Colonic mucosa (tissue), 4 donors: ENCODE measurements at regions not wholly inside any gene's neighbourhood (a gene's known extent, or its start where the extent isn't known, plus 50 kb on each side); places are given as distances from the start of the nearest gene placed in this dataset.

Source experiments
- DNase-seq: peaks from one replicate; pipeline ENCODE4 v3.0.0-alpha.2; 2020
- H3K27ac ChIP-seq: fragments of 200-600 bp; one replicate; pipeline ENCODE4 v1.8.0; 2021
- H3K27me3 ChIP-seq: fragments of 200-600 bp; one replicate; pipeline ENCODE4 v1.8.0; 2021
- H3K36me3 ChIP-seq: fragments of 200-600 bp; one replicate; pipeline ENCODE4 v1.8.0; 2021
- H3K4me1 ChIP-seq: fragments of 200-600 bp; one replicate; pipeline ENCODE4 v1.8.0; 2021; ENCODE audit warnings: mild to moderate bottlenecking
- H3K4me3 ChIP-seq: fragments of 200-600 bp; one replicate; pipeline ENCODE4 v1.8.0; 2021
- H3K9ac ChIP-seq, 2 donors: one replicate each; pipeline ENCODE4 v1.7.0; 2013; ENCODE audit warnings: control low read depth in 2 of 2, low read depth in 2 of 2, low read length in 2 of 2
- H3K9me3 ChIP-seq: fragments of 200-600 bp; one replicate; pipeline ENCODE4 v1.8.0; 2021
- intact Hi-C: fragments of 100-400 bp; cut with DNase I; formaldehyde crosslinking; loops from one replicate; pipeline ENCODE4 v1.14.1; 2022
- TF ChIP-seq, protein P1 (sequence below): fragments of 200-600 bp; IDR thresholded peaks from one replicate; pipeline ENCODE4 v1.8.0; 2022; ENCODE audit warnings: antibody characterized with exemption, mild to moderate bottlenecking
- donor health status: healthy.
- donor health status: DM: no; HTN: no; CAD: no.
- donor health status: DM: no; HTN: no; CAD: no.

DNA sequence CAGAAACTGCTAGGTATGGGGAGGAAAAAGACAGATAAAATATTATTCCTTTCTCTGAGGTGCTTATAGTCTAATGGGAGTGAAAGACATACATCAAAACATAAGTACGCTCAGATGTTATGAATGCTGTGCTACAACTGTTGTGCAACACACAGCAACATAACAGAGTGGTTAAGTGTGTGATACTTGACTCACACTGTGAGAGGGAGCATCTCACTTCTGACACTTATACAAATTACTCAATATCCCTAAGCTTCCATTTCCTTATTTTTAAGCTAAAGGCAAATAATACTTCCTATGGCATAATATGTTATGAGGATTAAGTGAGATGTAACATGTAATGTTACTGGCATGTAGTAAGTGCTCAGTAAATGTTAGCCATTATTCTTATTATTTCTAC lies 110.6 kb upstream of the FER start:
- Histone ChIP-seq H3K27ac (no peak overlapping the region), H3K27me3 (no peaks in the 10 kb centered on the region), H3K4me3 (no peak overlapping the region), H3K4me1 (no peaks in the 10 kb centered on the region), H3K36me3 (no peaks in the 10 kb centered on the region), H3K9ac (no peak overlapping the region), H3K9me3 (no peaks in the 10 kb centered on the region)
- intact Hi-C loops: no loop called here
- no peak for DNase-seq
- TF ChIP-seq, protein P1, sequence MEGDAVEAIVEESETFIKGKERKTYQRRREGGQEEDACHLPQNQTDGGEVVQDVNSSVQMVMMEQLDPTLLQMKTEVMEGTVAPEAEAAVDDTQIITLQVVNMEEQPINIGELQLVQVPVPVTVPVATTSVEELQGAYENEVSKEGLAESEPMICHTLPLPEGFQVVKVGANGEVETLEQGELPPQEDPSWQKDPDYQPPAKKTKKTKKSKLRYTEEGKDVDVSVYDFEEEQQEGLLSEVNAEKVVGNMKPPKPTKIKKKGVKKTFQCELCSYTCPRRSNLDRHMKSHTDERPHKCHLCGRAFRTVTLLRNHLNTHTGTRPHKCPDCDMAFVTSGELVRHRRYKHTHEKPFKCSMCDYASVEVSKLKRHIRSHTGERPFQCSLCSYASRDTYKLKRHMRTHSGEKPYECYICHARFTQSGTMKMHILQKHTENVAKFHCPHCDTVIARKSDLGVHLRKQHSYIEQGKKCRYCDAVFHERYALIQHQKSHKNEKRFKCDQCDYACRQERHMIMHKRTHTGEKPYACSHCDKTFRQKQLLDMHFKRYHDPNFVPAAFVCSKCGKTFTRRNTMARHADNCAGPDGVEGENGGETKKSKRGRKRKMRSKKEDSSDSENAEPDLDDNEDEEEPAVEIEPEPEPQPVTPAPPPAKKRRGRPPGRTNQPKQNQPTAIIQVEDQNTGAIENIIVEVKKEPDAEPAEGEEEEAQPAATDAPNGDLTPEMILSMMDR: no peak

DNA sequence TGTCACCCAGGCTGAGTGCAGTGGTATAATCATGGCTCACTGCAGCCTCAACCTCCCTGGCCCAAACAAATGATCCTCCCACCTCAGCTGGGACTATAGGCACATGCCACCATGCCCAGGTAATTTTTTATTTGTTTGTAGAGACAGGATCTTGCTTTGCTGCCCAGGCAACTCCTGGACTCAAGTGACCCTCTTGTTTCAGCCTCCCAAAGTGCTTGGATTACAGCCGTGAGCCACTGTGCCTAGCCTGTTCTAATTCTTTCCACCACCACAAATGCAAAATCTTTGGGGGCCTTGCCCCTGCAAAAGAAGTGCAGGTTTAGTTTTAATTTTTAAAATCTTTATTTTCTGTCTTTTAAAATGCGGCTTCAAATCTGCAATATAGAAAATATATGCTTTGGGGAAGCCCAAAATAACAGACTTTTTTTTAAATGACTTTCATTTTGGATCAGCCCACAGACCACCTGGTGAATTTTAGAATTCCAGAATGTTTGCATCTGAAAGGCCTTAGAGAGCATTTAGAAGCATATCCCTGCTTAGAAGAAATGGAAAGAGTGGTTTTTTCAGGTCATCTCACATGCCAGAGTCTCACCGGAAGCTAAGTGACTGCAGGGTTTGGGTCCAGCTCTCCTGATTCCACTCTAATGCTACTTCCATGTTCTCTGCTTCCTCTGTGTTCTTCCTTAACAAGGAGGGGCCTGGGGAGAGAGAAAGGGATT lies 111.4 kb upstream of the FER start:
- H3K27me3 ChIP-seq: no peaks in the 10 kb centered on the region
- H3K36me3 ChIP-seq: no peaks in the 10 kb centered on the region
- no peak overlapping the region for H3K4me3 ChIP-seq
- intact Hi-C loops: no loop called here
- TF ChIP-seq, protein P1: no peak
- no peaks in the 10 kb centered on the region for H3K9me3 ChIP-seq
- no peaks in the 10 kb centered on the region for H3K4me1 ChIP-seq
- H3K9ac ChIP-seq: no peak overlapping the region
- H3K27ac ChIP-seq: no peak overlapping the region
- no peak for DNase-seq

DNA sequence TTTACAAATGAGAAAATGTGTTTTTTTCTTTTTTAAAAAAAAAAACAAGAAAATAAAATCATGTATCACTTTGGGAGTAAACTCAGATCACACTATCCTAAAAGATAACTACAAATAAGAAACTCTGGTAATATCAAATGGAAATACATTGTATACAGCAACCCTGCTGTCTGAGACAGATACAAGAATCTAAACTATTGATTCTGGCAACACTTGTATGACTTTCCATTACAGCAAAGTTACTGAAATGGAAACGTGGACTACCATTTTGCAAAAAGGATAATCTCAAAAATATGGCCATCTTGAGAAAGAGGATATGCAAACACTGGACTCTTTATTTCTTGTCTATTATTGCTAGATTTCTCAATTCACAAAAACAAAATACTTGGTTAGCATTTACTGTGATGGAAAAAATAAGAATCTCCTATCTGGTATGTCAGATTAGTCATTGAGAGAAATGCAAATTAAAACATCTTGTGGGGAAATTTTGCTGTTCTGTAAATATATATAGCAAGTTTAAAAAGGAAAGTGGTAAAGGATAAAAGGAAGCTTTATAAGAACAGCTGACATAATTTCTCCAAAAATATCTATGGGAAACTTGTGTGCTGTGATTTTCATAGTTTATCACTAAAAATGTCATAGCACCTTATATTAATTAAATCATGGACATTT lies 112.9 kb upstream of the FER start:
- H3K4me1 ChIP-seq: no peaks in the 10 kb centered on the region
- no peaks in the 10 kb centered on the region for H3K36me3 ChIP-seq
- H3K9me3 ChIP-seq: no peaks in the 10 kb centered on the region
- no peak for DNase-seq
- no peak overlapping the region for H3K9ac ChIP-seq
- H3K27me3 ChIP-seq: no peaks in the 10 kb centered on the region
- H3K4me3 ChIP-seq: no peak overlapping the region
- TF ChIP-seq, protein P1: no peak
- intact Hi-C loops: no loop called here
- no peak overlapping the region for H3K27ac ChIP-seq

DNA sequence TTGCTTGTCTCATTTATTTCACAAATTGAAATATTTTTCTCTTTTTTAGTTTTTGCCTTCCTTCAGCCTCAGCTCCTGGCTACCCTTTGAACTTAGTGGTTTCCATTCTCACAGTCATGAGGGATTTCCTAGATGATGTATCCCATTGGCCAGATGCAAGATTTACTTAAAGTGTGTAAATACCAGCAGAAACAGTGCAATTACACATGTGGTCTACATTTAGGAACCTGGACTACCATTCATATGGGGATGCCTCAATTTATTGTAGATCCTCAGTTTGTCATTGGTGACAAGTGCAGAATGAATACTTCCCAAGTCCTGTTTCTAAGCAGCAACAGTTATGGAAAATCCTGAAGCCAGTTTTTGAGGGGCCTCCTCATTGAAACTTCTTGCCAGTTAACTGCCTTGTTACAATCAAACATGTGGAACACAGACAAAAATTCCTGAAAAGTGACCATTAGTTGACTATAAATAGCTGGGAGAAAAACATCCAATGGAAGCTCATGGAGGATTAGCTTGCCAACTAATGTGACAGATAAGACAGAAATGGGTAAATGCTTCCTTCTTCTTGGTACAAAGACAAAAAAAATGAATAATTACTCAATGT lies 113.6 kb upstream of the FER start:
- no peak overlapping the region for H3K9ac ChIP-seq
- H3K36me3 ChIP-seq: no peaks in the 10 kb centered on the region
- intact Hi-C loops: no loop called here
- H3K9me3 ChIP-seq: no peaks in the 10 kb centered on the region
- TF ChIP-seq, protein P1: no peak
- DNase-seq: no peak
- no peak overlapping the region for H3K27ac ChIP-seq
- H3K27me3 ChIP-seq: no peaks in the 10 kb centered on the region
- H3K4me1 ChIP-seq: no peaks in the 10 kb centered on the region
- no peak overlapping the region for H3K4me3 ChIP-seq

DNA sequence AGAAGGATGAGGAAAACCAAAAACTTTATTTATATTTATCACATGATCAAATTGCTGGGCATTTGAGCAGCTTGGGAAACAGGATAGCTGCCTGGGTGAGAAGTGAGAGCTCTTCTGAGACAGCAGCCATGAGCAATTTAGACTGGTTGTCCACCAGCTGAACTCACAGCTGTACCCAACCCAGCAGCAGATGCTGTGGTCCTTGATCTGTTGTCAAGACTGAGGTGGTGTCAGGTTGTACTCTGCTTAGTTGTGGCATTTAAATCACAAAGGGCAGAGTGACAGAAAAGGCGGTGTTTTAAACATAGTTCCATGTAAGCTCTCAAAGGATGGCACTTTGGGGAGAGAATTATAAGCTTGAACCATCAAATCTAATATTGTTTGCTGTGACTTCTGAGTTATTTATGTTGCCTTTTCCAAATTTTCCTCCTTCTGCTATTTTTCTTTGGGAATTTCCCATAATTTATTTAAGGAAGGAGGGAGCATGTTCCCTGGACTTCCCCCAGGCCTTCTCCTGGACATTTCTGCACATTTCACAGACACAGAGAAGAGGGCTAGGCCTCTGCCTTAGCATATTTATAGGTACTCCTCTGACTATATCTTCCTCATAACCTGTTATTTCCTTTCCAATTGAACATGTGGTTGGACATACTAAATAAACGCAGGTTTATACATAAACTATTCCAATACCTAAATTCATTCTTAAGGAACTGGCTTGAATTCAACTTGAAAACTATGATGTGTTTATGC lies 117.7 kb upstream of the FER start:
- no peak overlapping the region for H3K4me3 ChIP-seq
- intact Hi-C loops: no loop called here
- H3K27ac ChIP-seq: no peak overlapping the region
- H3K9me3 ChIP-seq: no peaks in the 10 kb centered on the region
- no peaks in the 10 kb centered on the region for H3K27me3 ChIP-seq
- no peaks in the 10 kb centered on the region for H3K36me3 ChIP-seq
- no peak overlapping the region for H3K9ac ChIP-seq
- TF ChIP-seq, protein P1: no peak
- no peak for DNase-seq
- H3K4me1 ChIP-seq: no peaks in the 10 kb centered on the region
